GM18498 (cell line): ENCODE measurements at regions not wholly inside any gene's neighbourhood (a gene's known extent, or its start where the extent isn't known, plus 50 kb on each side); places are given as distances from the start of the nearest gene placed in this dataset.

Experiments used
- ATAC-seq: cut with Tn5 transposase; IDR thresholded peaks from one replicate; pipeline ENCODE4 v1.9.1; 2021; ENCODE audit warnings: mild to moderate bottlenecking, moderate library complexity; ENCODE audit not compliant: unreplicated experiment

DNA sequence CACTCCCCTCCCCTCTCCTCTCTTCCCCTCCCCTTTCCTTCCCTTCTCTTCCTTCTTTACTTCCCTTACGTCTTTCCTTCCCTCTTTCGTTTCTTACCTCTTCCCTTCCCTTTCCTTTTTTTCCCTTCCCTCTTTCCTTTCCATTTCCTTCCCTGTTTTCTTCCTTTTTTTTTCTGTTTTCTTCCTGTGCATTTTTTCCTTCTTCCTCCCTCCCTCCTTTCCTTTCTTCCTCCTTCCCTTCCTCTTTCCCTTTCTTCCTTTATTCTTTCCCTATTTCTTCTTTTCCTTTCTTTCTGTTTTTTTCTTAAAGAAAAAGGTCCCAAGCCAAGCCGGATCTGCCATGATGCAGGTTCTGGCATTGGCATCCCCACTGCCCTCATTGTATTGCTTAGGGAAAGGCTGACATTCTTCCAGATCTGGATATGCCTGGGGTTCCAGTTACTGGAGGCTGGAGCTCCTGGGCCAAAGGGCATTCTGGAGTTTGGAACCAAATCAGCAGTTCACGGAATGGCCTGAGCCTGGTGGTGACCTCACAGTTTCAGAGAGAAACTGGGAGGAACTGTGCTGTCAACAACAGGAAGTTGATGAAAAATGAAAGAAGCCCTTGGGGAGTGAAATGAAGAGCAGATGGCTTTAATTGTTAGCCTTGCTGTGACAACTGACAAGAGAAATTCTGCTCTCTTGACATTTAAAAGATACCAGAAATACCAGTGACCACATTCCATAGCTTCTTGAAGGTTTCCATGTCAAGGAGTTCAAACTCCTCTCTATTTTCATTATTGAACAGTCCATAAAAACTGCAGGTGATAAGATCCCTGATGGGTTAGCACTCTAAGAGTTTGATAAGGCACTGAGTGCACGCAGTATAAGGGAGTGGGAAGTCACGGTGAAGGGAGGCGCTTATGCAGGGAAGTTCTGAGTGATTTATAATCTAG, 622.1 kb downstream of the SPRY1 start:
- ATAC-seq: peak; percentile 99

DNA sequence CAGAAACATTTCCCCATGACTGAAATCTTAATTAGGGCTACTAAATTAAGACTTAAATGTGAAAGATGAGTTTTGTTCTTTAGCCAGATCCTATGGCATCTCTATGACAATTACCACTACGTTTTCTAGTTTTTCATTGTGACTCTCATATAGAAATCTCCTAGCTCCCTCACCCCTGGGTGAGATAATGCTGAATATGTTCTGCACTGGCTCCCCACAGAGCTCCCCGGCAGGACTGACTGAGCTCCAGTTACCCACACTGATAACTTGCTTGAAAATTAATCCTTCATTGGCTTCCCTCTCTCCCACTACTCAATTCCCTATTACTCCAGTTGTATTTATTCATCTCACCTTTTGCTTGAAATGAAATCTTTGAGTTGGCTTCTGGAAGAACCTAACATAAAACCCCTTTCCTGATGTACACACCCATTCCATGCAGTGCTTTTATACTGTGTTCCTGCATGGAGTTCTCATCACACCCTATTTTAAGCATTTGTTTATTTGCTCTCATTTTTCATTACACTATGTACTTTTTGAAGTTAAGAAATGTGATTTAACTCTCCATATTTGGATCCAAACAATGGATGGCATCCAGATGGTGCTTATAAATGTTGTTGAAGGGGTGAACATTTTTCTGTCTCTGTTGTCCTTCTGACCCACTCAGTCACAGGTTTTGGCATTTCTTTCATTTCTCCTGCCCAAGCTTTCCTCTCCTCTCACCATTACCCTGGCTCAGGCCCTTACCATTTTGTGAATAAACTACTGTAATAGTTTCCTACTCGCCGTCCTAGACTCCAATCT, 623.4 kb downstream of the SPRY1 start:
- no peak for ATAC-seq

DNA sequence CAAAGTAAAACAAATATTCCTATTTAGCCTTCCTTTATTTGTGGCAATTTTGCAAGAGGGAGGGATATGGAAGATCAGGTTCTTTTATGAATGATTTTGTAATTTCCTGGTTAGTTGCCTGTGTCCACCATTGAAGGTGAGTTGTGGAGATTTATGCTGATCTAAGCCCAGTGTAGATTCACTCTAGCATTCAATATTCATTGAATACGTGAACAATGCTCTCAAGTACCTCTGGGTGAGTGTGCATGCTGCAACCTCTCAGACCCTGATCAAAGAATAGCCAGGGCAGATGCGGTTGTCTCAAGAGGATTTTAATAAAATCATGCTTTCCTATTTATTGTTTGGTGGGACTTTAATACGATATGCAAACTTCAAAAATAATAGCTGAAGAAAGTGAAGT, 628.4 kb downstream of the SPRY1 start:
- no peak for ATAC-seq

DNA sequence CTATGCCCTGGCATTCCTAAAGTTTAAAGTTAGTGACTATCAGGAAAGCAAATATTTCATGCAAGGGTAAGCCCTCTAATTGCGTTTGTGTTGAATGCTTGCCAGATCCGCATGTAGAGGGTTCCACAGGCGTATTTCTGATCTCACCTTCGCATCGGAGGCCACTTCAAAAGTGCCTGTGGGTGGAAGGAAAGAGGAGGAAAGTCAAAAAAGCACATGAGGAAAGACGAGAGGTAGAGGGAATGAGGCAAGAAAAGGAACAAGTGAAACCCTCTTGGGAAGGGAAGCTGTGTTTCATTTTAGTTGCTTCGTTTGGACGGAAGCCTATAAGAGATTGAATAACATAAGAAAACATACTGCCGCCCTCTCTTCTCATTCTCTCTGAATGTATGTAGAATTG, 628.8 kb downstream of the SPRY1 start:
- ATAC-seq: no peak

DNA sequence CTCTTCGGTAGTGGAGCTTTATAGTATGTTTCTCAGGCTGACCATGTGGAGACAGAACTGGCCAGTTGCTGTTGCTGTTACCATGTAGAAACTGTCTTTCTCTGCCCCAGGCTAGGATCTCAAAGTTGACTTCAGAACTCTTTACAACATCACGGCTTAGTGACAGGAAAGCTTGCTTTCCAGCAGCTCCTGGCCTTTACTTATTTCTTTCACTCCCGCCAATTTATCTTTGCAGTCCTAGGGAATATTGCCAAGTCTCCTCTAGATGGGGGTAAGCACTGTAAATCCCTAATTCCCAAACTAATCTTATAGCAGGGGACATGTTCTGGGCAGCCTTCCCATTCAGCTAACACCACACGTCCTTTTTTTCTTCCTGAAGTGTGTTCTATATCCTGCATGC, 631.6 kb downstream of the SPRY1 start:
- ATAC-seq: no peak

DNA sequence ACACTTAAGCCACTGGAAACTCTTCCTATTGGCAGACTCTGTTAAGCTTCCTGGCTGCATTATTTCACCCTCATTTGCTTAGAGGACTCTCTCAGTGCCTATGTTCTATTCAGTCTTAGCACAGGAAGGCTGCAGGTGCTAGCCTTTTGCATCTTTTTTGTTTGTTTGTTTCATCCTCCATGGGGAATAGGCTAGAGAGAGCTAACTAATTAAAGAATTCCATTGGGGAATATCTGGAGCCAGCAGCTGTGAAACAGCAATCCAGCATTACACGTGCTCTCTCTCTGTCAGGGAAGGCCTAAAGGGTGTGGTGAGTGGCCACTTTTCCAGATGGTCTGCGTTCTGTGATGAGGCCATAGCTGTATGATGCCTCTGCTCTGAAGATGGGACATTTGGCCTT, 633.6 kb downstream of the SPRY1 start:
- ATAC-seq: no peak

DNA sequence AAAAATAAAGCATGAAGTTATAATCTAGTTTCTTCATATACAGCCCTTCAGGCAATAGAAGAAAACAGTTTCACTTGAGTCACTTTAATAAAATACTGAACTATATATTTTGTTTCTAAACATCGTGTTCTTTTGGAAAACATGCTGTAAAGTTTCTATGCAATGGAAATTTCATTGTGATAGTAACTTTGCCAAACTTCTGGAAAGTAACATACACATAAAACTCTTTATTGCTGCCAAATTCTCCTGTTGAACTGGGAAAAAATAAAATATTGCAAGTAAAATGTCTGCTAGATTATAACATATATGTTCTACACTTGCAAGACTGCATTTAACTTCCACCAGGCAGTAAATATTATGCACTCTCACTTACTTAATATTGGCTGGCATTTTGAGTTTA, 635.4 kb downstream of the SPRY1 start:
- no peak for ATAC-seq

DNA sequence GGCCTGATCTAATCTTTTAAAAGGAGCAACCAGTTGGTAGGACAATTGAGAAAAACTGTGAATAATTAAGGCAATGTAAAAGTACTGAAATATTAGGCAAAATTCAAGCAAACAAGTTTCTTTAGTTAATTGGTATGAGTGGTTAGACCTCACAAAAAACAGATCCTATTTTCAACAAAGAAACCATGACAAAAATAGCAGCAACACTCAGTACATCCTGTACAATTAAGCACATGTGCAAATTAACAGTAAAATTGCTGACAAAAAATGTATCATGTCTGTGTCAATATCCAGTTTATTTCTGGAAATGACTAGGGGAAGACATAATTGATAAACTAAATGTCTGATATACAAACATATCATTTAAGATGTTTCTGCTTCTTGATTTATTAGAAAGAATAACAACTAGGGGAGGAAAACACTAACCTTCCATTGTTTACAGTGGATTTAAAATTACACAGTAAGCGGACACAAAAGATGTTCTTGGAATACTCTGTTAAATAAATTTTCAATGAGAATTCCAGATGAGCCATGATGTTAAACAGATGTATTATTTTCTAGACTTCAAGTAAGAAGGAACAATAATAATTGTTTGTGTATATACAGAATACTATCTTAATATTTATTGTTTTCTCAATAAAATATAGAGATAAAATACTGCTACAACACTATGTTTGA, 638.9 kb downstream of the SPRY1 start:
- no peak for ATAC-seq

DNA sequence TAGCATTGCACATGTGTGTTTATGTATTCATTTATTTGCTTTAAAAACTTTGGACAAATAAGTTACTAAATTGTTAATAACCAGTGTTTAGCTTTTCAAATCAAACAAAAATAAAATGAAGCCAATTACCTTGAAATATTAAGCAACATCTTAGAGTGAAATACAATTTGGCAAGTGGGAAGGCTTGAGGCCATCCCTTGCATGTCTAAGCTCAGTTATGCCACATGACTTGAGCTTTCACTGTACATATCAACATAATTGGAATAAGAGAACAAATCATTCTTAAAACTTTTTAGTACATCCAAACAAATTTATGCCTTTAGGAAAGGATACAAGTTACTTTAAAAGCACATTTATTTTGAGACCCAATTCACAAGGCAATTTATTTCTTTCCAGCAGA, 640.6 kb downstream of the SPRY1 start:
- ATAC-seq: no peak

DNA sequence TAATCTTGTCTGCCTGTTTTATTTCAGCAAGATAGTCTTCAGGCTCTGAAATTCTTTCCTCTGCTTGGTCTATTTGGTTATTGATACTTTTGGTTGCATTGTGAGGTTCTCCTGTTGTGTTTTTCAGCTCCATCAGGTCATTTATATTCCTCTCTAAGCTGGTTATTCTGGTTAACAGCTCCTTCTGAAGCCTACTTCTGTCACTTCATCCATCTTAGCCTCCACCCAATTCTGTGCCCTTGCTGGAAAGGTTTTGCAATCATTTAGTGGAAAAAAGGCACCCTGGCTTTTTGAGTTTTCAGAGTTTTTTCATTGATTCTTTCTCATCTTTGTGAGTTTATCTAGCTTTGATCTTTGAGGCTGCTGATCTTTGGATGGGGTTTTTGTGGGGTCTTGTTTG, 647.7 kb downstream of the SPRY1 start:
- no peak for ATAC-seq

DNA sequence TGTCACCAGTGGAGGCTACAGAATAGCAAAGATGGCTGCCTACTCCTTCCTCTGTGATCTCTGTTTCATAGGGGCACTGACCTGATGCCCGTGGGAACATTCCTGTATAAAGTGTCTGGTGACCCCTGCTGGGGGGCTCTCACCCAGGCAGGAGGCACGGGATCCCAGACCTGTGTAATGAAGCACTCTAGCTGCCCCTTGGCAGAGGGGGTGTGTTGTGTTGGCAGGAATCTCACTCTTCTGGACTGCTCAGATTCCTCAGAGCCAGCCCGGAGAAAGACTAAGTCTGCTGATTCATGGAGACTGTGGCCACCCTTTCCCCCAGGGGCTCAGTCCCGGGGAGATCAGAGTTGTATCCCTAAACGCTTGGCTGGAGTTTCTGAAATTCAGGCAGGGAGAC, 648.3 kb downstream of the SPRY1 start:
- no peak for ATAC-seq

DNA sequence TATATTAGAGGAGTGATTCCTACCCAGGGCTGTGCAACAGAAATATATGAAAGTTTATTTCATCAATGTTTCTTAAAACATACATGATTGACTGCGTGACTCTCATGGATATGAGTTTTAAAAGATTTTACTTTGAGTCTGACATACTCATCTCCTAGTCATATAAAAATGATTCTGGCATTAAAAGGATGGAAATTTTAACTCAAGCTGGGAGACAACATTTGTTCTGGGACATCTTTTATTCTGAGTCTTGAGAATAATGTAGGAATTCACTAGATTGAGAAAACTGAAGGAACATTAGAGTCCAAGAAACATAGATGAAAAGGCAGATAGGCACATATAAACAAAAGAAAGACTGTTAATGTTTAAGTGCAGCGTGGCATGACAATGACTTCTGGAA, 649.6 kb downstream of the SPRY1 start:
- ATAC-seq: no peak

DNA sequence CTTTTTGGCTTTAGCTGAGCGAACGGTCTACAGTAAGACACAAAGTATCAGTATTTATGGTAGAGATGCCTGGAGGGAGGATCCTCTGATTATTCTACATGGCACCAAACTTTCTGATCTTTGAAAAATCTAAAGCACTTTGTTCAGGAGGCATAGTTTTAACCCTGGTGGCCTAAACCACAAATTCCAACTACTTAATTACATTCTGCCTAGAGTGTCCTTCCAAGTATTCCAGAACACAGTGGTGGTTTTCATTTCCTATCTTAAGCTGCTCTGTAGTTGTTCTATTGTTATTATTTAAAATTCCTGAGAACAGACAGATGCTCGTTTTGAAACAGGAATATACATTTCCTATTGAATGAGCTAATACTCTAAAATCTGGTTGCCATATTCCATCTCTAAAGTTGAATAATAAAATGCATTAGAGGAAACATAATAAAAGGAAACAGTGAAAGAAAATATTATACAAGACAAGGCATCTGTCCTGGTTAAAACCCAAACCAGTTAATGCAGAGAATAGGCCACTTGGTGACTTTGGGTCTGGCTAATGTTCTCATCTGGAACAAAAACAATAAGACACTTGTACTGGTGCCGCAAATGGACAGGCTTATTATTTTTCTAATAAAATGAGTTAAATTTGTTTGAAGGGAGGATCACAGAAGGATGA, 657.4 kb downstream of the SPRY1 start:
- no peak for ATAC-seq

DNA sequence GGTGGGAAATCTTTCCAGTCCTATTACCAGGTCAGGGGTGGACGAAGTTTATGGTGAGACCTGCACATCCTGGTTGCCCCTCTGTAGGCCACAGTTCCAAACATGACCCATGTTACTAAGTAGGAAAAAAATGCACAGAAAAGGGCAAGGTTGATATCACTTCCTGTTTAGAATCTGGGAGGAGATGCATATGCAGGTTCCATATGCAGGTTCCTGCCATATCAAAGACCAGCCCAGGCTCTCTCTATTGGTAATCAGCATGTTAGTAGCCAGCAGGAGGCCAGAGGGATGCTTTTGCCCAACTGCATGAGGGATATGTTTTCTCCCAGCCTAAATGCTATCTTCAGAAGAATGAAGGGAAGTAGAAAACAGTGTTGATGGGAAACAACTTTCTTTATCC, 657.2 kb downstream of the ANKRD50 start:
- ATAC-seq: no peak

DNA sequence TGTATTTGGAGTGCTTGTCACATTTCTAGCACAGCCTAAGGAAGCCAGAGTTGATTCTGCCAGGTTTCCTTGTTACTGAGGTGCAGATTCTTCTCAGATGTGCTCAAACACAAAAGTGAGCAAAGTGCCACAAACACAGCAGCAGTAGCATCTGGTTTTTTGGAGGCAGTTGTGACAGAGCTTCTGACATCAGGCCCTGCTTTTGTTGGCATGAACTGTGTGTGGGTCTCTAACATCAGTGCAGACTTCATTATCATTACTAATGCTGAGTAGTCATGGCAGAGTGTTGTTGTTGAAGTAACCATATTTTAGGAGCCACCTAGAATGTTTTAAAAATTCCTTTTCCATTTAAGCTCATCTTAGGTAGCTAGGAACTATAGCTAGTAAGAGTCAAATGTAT, 656.6 kb downstream of the ANKRD50 start:
- no peak for ATAC-seq

DNA sequence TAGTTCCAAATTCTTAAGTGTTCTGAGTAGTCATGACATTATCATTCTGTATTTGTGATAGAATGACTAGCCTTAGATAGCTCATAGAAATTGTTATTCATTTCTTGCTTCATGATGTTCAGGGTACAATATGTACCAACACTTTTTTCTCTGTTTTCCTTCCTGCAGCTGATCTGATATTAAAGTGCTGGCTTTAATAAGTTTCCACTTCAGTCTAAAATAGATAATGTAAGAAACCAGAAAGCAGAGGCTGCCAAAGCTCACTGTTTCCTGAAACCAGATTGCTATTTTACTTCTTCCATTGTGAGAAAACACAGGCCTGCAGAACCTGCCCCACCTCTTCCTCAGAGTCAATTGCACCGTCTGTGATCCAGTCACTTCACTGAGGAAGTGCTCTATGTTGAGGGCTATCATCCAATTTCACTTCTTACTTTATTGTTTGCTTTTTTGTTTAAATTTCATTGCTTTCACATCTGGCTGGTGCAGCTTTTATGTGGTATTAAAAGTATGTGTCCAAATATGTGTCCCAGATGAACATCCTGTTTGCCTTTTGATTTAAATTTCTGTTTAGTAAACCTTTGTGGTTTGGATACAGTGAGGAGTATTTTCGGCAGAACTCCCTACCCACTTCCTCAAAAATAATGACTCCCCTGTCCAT, 652.1 kb downstream of the ANKRD50 start:
- ATAC-seq: peak; percentile 82

DNA sequence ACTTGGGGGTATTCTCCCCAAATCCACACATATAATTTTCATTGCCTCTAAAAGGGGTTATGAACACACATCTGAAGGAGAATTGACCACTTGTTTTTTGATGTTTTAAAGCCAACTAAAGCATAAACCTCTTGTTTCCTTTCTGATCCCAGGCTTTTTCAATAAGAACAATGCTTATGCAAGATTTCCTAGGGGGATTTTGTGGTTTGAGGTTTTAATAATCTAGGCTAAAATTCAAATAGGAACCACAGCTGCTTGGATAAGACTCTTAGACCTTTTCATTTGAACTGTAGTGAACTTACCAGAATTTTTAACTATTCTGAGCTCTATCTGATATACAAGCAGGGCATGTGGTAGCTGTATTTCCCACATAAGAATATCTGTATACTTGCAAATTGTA, 651.1 kb downstream of the ANKRD50 start:
- ATAC-seq: no peak

DNA sequence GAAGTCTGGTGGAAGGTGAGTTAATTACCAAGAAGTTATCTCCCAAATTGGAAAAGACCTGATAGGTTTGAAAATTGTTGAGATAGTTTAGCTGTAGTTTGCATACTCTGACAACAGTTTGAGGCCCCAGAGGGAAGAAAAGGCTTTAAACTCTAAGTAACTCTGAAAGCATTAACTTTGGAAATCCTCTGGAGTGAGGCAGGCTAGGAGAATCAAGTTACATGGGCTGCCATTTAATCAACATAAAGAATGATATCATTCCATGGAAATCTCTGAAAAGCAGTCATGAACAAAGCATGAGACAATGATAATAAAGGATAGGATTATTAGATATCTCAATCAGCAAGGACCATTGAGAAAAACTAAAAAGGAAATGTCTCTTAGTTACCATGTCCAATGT, 647.1 kb downstream of the ANKRD50 start:
- no peak for ATAC-seq

DNA sequence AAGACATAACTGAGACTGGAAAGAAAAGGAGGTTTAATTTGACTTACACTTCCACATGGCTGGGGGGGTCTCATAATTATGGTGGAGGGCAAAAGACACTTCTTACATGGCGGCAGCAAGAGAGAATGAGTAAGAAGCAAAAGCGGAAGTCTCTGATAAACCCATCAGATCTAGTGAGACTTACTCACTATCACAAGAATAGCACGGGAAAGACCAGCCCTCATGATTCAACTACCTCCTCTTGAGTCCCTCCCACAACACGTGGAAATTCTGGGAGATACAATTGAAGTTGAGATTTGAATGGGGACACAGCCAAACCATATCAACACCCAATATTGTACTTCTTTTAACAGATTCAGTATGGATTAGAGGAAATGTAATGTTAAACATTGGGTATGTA, 646.6 kb downstream of the ANKRD50 start:
- no peak for ATAC-seq

DNA sequence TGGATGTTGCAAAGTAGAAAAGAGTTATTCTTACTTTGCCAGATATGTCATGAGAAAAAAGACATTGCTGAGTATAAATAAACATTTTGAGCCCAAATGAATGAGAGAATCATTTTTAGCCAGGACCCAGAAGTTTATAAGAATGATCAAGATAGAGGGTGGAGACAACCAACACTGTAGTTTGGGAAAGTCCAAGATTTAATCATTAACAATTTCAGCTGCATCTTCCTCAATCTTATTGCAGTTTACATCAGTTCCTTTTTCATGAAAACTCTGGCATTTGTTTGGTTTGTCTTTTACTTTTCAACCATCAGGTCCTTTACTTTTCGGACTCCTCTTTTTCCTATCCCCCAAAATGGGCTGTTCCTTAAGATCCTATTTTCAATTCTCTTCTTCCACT, 645.9 kb downstream of the ANKRD50 start:
- no peak for ATAC-seq

DNA sequence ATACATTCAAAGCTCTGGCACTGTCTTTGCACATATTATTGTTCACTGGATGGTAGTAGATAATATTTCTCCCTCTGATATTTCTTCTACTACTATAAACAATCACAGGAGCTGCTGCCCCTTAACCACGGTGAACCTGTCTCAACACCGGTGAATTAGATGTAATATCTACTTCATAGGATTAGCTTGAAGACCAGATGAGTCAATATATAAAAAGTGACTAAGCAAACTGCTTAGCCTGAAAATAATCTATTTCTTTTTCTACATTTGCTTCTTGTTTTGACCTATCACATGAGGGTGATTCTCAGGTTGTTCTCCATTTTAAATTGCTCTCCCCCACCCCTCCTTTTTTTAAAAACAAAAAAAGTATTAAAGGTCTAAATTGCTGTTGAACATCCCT, 645.5 kb downstream of the ANKRD50 start:
- ATAC-seq: no peak
